Adrenal gland (tissue), 9 donors: ENCODE measurements at regions not wholly inside any gene's neighbourhood (a gene's known extent, or its start where the extent isn't known, plus 50 kb on each side); places are given as distances from the start of the nearest gene placed in this dataset.
A peak's percentile ranks its signal among the peaks of the same experiment; 100 is the strongest.

Experiments used
- DNase-seq, 7 donors: peaks; one replicate each; pipeline ENCODE4 v3.0.0-alpha.2; 2019 to 2020
- H3K27ac ChIP-seq, 5 donors: fragments of 200-600 bp; sonication (generic) in 4 of 5; 1 replicate in 3 of 5; 2 replicates in 2 of 5; pipeline versions ENCODE4 v1.5.1 to v1.8.0; 2016 to 2020; ENCODE audit warnings: mild to moderate bottlenecking in 1 of 5
- H3K27me3 ChIP-seq: fragments of 200-600 bp; 2 replicates; pipeline ENCODE4 v1.8.0; 2021
- H3K36me3 ChIP-seq, 2 donors: fragments of 200-600 bp; replicated peaks in 1 of 2; 1 replicate in 1 of 2; 2 replicates in 1 of 2; pipeline versions ENCODE4 v1.5.1 to v1.8.0; 2018 to 2022
- H3K4me1 ChIP-seq, 2 donors: fragments of 200-600 bp; replicated peaks in 1 of 2; 1 replicate in 1 of 2; 2 replicates in 1 of 2; pipeline versions ENCODE4 v1.5.1 to v1.8.0; 2018 to 2021
- H3K4me3 ChIP-seq, 4 donors: fragments of 200-600 bp; sonication (generic) in 3 of 4; one replicate each; pipeline ENCODE4 v1.5.1; 2016 to 2018
- H3K9me3 ChIP-seq, 3 donors: fragments of 200-600 bp; sonication (generic) in 1 of 3; replicated peaks in 1 of 3; 1 replicate in 2 of 3; 2 replicates in 1 of 3; pipeline versions ENCODE4 v1.5.1 to v1.8.0; 2016 to 2021
- CTCF ChIP-seq, 6 experiments: fragments of 450-650 bp in 4 of 6; fragments of 200-600 bp in 2 of 6; sonication (generic) in 1 of 6; IDR thresholded peaks; 1 replicate in 5 of 6; 2 replicates in 1 of 6; pipeline versions ENCODE4 v1.5.1 to v1.8.0; 2016 to 2021; ENCODE audit warnings: antibody characterized with exemption in 6 of 6, mild to moderate bottlenecking in 2 of 6, moderate library complexity in 1 of 6
- POLR2A ChIP-seq, 2 donors: fragments of 450-650 bp; IDR thresholded peaks; one replicate each; pipeline ENCODE4 v1.6.1; 2017; ENCODE audit warnings: antibody characterized with exemption in 2 of 2, mild to moderate bottlenecking in 2 of 2, moderate library complexity in 1 of 2
- WGBS, 4 donors: extraction: QIAGEN DNeasy Blood & Tissue Kit in 2 of 4; methylation state at CpG; one replicate each; pipeline versions ENCODE4 v1.1.5 to v1.1.7; 2013 to 2017; 5-methylcytosine and 5-hydroxymethylcytosine counted together
- intact Hi-C, 2 donors: fragments of 100-400 bp; cut with DNase I; formaldehyde crosslinking; loops; one replicate each; pipeline versions ENCODE4 v1.14.1 to v1.15.0; 2022 to 2023
- donor health status: healthy with polysubstance abuse.
- donor health status: Bipolar disorder and iron deficiency.
- donor health status: DM: yes; HTN: yes; CAD: no.
- donor health status: DM: no; HTN: no; CAD: no.
- donor health status: DM: no; HTN: no; CAD: no.

- no peaks in the 10 kb centered on the region for H3K36me3 ChIP-seq
- DNase-seq = peak in 1 of 7 donors; percentile 15
- TF ChIP-seq POLR2A (IDR thresholded peaks at IDR 0.05) (no peak), CTCF (IDR thresholded peaks at IDR 0.05) (no peak)
- H3K9me3 ChIP-seq = peaks cover 0 to 6% (median 0%) of the 10 kb centered on the region in 3 donors
- intact Hi-C loops = no loop called here
- H3K27ac ChIP-seq = no peak overlapping the region
- WGBS, 4 donors = 80 to 93% (median 89%) methylated on average over 9 of the region's 9 CpGs
- H3K4me1 ChIP-seq = peaks cover 0 to 3% of the 10 kb centered on the region in 2 donors
- H3K4me3 ChIP-seq = no peak overlapping the region
- H3K27me3 ChIP-seq = no peaks in the 10 kb centered on the region
Observed at GRCh38 chr2:239790721-239791120, 234.4 kb downstream of the NDUFA10 start.

- Histone ChIP-seq H3K36me3 (no peaks in the 10 kb centered on the region), H3K9me3 (peaks cover 0 to 4% (median 0%) of the 10 kb centered on the region in 3 donors), H3K27me3 (no peaks in the 10 kb centered on the region), H3K4me1 (peaks cover under 1 to 5% of the 10 kb centered on the region in 2 donors), H3K27ac (no peak overlapping the region), H3K4me3 (no peak overlapping the region)
- no peak for TF ChIP-seq POLR2A (IDR thresholded peaks at IDR 0.05)
- TF ChIP-seq CTCF (IDR thresholded peaks at IDR 0.05) = no peak
- 75 to 88% (median 83%) methylated on average over 12 to 13 of the region's 13 CpGs for WGBS, 4 donors
- peak in 1 of 7 donors; percentile 33 for DNase-seq
- intact Hi-C loops = no loop called here
Observed at GRCh38 chr2:239790313-239790712, 234.8 kb downstream of the NDUFA10 start.

GRCh38 chr2:239789711-239790110 lies 235.4 kb downstream of the NDUFA10 start:
- intact Hi-C loops = no loop called here
- H3K9me3 ChIP-seq = no peaks in the 10 kb centered on the region
- no peaks in the 10 kb centered on the region for H3K27me3 ChIP-seq
- WGBS, 4 donors = 76 to 81% (median 79%) methylated on average over 5 to 8 of the region's 8 CpGs
- no peak overlapping the region for H3K27ac ChIP-seq
- H3K36me3 ChIP-seq = no peaks in the 10 kb centered on the region
- H3K4me3 ChIP-seq = no peak overlapping the region
- peak in 1 of 7 donors; percentile 45 for DNase-seq
- TF ChIP-seq POLR2A (IDR thresholded peaks at IDR 0.05) (no peak), CTCF (IDR thresholded peaks at IDR 0.05) (no peak)
- peaks cover 5 to 9% of the 10 kb centered on the region in 2 donors for H3K4me1 ChIP-seq

- TF ChIP-seq POLR2A (IDR thresholded peaks at IDR 0.05) = no peak
- no peak for TF ChIP-seq CTCF (IDR thresholded peaks at IDR 0.05)
- H3K4me1 ChIP-seq = peaks cover 5 to 10% of the 10 kb centered on the region in 2 donors
- WGBS, 4 donors = 83 to 88% (median 86%) methylated on average over 6 of the region's 6 CpGs
- DNase-seq = no peak
- H3K27me3 ChIP-seq = no peaks in the 10 kb centered on the region
- H3K4me3 ChIP-seq = no peak overlapping the region
- H3K36me3 ChIP-seq = no peaks in the 10 kb centered on the region
- intact Hi-C loops = no loop called here
- no peak overlapping the region for H3K27ac ChIP-seq
- no peaks in the 10 kb centered on the region for H3K9me3 ChIP-seq
Observed at GRCh38 chr2:239788576-239789098, 236.5 kb downstream of the NDUFA10 start.
